ENCODE measurements at regions not wholly inside any gene's neighbourhood (a gene's known extent, or its start where the extent isn't known, plus 50 kb on each side); places are given as distances from the start of the nearest gene placed in this dataset.

DNA sequence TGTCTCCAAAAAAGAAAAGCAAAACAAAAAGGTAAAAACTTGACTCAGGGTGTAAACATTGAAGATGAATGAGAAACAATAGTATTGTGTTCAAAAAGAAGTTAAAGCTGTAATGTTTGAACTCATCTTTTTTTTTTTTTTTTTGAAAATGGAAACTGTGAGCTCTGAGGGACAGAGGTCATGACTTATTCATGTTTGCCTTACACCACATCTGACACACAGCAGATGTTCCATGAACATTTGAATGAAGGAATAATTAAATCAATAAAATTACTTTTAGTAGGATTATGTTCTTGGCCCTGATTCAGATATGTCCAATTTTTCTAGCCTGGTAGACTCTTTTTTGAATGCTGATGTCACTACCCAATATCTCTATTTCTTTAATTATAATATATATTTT, 95.7 kb upstream of the MED13 start (continued):
- TF ChIP-seq, protein P1, sequence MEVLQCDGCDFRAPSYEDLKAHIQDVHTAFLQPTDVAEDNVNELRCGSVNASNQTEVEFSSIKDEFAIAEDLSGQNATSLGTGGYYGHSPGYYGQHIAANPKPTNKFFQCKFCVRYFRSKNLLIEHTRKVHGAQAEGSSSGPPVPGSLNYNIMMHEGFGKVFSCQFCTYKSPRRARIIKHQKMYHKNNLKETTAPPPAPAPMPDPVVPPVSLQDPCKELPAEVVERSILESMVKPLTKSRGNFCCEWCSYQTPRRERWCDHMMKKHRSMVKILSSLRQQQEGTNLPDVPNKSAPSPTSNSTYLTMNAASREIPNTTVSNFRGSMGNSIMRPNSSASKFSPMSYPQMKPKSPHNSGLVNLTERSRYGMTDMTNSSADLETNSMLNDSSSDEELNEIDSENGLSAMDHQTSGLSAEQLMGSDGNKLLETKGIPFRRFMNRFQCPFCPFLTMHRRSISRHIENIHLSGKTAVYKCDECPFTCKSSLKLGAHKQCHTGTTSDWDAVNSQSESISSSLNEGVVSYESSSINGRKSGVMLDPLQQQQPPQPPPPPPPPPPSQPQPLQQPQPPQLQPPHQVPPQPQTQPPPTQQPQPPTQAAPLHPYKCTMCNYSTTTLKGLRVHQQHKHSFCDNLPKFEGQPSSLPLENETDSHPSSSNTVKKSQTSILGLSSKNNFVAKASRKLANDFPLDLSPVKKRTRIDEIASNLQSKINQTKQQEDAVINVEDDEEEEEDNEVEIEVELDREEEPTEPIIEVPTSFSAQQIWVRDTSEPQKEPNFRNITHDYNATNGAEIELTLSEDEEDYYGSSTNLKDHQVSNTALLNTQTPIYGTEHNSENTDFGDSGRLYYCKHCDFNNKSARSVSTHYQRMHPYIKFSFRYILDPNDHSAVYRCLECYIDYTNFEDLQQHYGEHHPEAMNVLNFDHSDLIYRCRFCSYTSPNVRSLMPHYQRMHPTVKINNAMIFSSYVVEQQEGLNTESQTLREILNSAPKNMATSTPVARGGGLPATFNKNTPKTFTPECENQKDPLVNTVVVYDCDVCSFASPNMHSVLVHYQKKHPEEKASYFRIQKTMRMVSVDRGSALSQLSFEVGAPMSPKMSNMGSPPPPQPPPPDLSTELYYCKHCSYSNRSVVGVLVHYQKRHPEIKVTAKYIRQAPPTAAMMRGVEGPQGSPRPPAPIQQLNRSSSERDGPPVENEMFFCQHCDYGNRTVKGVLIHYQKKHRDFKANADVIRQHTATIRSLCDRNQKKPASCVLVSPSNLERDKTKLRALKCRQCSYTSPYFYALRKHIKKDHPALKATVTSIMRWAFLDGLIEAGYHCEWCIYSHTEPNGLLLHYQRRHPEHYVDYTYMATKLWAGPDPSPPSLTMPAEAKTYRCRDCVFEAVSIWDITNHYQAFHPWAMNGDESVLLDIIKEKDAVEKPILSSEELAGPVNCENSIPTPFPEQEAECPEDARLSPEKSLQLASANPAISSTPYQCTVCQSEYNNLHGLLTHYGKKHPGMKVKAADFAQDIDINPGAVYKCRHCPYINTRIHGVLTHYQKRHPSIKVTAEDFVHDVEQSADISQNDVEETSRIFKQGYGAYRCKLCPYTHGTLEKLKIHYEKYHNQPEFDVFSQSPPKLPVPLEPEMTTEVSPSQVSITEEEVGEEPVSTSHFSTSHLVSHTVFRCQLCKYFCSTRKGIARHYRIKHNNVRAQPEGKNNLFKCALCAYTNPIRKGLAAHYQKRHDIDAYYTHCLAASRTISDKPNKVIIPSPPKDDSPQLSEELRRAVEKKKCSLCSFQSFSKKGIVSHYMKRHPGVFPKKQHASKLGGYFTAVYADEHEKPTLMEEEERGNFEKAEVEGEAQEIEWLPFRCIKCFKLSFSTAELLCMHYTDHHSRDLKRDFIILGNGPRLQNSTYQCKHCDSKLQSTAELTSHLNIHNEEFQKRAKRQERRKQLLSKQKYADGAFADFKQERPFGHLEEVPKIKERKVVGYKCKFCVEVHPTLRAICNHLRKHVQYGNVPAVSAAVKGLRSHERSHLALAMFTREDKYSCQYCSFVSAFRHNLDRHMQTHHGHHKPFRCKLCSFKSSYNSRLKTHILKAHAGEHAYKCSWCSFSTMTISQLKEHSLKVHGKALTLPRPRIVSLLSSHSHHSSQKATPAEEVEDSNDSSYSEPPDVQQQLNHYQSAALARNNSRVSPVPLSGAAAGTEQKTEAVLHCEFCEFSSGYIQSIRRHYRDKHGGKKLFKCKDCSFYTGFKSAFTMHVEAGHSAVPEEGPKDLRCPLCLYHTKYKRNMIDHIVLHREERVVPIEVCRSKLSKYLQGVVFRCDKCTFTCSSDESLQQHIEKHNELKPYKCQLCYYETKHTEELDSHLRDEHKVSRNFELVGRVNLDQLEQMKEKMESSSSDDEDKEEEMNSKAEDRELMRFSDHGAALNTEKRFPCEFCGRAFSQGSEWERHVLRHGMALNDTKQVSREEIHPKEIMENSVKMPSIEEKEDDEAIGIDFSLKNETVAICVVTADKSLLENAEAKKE (CRISPR knock-in tag; IDR thresholded peaks at IDR 0.05), result no peak
- TF ChIP-seq EZH2phosphoT487 (IDR thresholded peaks at IDR 0.05; ENCODE audit: unreplicated experiment) (no peak), CTCF (conservative IDR thresholded peaks at IDR 0.05; ENCODE audit: low read depth in 2 of 2) (no peak)

- no peak overlapping the region for H3K4me3 ChIP-seq
- no peak overlapping the region for H3K27ac Mint-ChIP-seq
- H3K79me2 ChIP-seq (replicated peaks; ENCODE audit: insufficient read depth), result no peaks in the 10 kb centered on the region
- TF ChIP-seq EZH2 (IDR thresholded peaks at IDR 0.05; ENCODE audit: low read depth, unreplicated experiment) (no peak), ZNF114 (CRISPR knock-in tag; IDR thresholded peaks at IDR 0.05) (no peak), POLR2AphosphoS5 (IDR thresholded peaks at IDR 0.05; ENCODE audit: low read depth) (no peak), CREB1 (CRISPR knock-in tag; IDR thresholded peaks at IDR 0.05; ENCODE audit: low read depth) (no peak)
- TF ChIP-seq, protein P1 (CRISPR knock-in tag; IDR thresholded peaks at IDR 0.05), result no peak
Measured at GRCh38 chr17:62159994-62160393, 94.9 kb upstream of the MED13 start.

More at GRCh38 chr17:62159994-62160393, 94.9 kb upstream of the MED13 start:
- Histone ChIP-seq H4K20me1 (replicated peaks; ENCODE audit: insufficient read depth) (no peaks in the 10 kb centered on the region), H3K4me2 (no peak overlapping the region), H3K9me2 (ENCODE audit: insufficient read depth) (no peaks in the 10 kb centered on the region), H3K27ac (ENCODE audit: low read depth) (no peak overlapping the region), H3F3A (replicated peaks; ENCODE audit: low read depth) (no peaks in the 10 kb centered on the region), H3K4me1 (ENCODE audit: insufficient read depth) (no peaks in the 10 kb centered on the region), H2AFZ (peak overlapping the region; percentile 66; the same call in 1 of the 2 replicates), H3K27me3 (ENCODE audit: insufficient read depth) (no peaks in the 10 kb centered on the region), H3K36me3 (ENCODE audit: insufficient read depth) (no peaks in the 10 kb centered on the region)
- Mint-ChIP-seq H3K36me3 (ENCODE audit: low read depth) (no peaks in the 10 kb centered on the region), H3K4me3 (no peak overlapping the region), H3K9me3 (no peaks in the 10 kb centered on the region), H3K27me3 (ENCODE audit: insufficient read depth, low read depth, poor library complexity) (peaks cover 4% of the 10 kb centered on the region), H3K4me1 (no peaks in the 10 kb centered on the region)
- ATAC-seq, result no peak
- no peak for DNase-seq (ENCODE audit: low spot score)
